ENCODE measurements at regions not wholly inside any gene's neighbourhood (a gene's known extent, or its start where the extent isn't known, plus 50 kb on each side); places are given as distances from the start of the nearest gene placed in this dataset.

DNA sequence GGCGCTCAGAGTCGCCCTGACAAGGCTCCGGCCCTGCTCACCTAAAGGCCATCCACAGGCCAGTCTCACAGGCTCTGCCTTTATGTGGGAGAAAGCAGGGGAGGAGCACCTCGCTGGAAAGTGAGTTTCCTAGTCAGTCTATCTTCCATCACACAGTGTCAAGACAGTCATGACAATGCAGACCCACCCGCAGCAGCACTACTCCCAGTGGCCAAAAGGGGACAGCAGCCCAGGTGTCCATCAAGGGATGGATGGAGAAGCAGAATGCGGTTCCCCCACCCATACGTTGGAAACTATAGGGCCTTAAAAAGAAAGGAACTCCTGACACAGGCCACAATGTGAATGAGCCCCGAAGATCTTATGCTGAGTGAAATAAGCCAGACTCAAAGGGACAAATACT, 226.8 kb downstream of the ENGASE start:
- TF ChIP-seq, protein P1, sequence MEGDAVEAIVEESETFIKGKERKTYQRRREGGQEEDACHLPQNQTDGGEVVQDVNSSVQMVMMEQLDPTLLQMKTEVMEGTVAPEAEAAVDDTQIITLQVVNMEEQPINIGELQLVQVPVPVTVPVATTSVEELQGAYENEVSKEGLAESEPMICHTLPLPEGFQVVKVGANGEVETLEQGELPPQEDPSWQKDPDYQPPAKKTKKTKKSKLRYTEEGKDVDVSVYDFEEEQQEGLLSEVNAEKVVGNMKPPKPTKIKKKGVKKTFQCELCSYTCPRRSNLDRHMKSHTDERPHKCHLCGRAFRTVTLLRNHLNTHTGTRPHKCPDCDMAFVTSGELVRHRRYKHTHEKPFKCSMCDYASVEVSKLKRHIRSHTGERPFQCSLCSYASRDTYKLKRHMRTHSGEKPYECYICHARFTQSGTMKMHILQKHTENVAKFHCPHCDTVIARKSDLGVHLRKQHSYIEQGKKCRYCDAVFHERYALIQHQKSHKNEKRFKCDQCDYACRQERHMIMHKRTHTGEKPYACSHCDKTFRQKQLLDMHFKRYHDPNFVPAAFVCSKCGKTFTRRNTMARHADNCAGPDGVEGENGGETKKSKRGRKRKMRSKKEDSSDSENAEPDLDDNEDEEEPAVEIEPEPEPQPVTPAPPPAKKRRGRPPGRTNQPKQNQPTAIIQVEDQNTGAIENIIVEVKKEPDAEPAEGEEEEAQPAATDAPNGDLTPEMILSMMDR (IDR thresholded peaks at IDR 0.05), result no peak
- TF ChIP-seq POLR2AphosphoS5 (IDR thresholded peaks at IDR 0.05; ENCODE audit: low read depth, low read length) (no peak), TCF7L2 (IDR thresholded peaks at IDR 0.05; ENCODE audit: low read depth, low read length) (no peak)
- TF ChIP-seq, protein P2, sequence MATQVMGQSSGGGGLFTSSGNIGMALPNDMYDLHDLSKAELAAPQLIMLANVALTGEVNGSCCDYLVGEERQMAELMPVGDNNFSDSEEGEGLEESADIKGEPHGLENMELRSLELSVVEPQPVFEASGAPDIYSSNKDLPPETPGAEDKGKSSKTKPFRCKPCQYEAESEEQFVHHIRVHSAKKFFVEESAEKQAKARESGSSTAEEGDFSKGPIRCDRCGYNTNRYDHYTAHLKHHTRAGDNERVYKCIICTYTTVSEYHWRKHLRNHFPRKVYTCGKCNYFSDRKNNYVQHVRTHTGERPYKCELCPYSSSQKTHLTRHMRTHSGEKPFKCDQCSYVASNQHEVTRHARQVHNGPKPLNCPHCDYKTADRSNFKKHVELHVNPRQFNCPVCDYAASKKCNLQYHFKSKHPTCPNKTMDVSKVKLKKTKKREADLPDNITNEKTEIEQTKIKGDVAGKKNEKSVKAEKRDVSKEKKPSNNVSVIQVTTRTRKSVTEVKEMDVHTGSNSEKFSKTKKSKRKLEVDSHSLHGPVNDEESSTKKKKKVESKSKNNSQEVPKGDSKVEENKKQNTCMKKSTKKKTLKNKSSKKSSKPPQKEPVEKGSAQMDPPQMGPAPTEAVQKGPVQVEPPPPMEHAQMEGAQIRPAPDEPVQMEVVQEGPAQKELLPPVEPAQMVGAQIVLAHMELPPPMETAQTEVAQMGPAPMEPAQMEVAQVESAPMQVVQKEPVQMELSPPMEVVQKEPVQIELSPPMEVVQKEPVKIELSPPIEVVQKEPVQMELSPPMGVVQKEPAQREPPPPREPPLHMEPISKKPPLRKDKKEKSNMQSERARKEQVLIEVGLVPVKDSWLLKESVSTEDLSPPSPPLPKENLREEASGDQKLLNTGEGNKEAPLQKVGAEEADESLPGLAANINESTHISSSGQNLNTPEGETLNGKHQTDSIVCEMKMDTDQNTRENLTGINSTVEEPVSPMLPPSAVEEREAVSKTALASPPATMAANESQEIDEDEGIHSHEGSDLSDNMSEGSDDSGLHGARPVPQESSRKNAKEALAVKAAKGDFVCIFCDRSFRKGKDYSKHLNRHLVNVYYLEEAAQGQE (IDR thresholded peaks at IDR 0.05; ENCODE audit: insufficient read depth in 1 of 2, low read depth in 2 of 2, low read length in 1 of 2), result no peak
